ENCODE measurements at regions not wholly inside any gene's neighbourhood (a gene's known extent, or its start where the extent isn't known, plus 50 kb on each side); places are given as distances from the start of the nearest gene placed in this dataset.

DNA sequence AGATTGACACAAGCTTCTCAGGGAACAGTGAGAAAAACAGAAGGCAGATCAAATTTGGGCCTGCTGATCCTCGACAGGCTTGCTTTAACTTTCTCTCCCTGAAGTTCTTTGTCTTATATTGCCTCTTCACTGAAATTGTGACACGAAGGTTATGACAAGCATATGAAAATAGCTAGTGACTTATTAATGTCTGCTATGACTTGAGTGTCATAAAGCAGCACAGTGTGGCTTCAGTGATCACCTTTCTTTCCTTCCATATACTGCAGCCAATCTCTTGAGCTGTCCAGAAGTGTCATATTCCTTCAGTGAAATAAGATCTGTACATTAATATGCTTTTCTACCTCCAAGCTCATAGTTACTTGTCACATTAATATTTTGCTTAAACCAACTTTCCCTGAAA, 870.2 kb downstream of the C4orf33 start:
- Histone ChIP-seq H3K36me3 (ENCODE audit: insufficient read depth, low read length) (no peaks in the 10 kb centered on the region), H3K27ac (ENCODE audit: low read depth in 1 of 2, low read length in 2 of 2) (no peak overlapping the region), H3K4me1 (ENCODE audit: insufficient read depth, low read length) (no peaks in the 10 kb centered on the region), H3K9me3 (ENCODE audit: control insufficient read depth in 1 of 2, insufficient read depth in 1 of 2, low read length in 2 of 2) (peaks cover 0 to 3% of the 10 kb centered on the region in 2 experiments), H3K4me3 (ENCODE audit: low read length) (no peak overlapping the region), H3K27me3 (ENCODE audit: control insufficient read depth in 1 of 2, insufficient read depth in 2 of 2, low read length in 2 of 2) (no peaks in the 10 kb centered on the region)
- Mint-ChIP-seq H3K36me3 (ENCODE audit: low read depth) (no peaks in the 10 kb centered on the region), H3K4me3 (no peak overlapping the region), H3K9me3 (peaks cover 5% of the 10 kb centered on the region), H3K27me3 (no peaks in the 10 kb centered on the region), H3K27ac (no peak overlapping the region), H3K4me1 (ENCODE audit: low read depth) (no peaks in the 10 kb centered on the region)
- no peak for DNase-seq
- ChIA-PET POLR2A (no interaction called here), CTCF (no interaction called here)
- TF ChIP-seq, protein P1, sequence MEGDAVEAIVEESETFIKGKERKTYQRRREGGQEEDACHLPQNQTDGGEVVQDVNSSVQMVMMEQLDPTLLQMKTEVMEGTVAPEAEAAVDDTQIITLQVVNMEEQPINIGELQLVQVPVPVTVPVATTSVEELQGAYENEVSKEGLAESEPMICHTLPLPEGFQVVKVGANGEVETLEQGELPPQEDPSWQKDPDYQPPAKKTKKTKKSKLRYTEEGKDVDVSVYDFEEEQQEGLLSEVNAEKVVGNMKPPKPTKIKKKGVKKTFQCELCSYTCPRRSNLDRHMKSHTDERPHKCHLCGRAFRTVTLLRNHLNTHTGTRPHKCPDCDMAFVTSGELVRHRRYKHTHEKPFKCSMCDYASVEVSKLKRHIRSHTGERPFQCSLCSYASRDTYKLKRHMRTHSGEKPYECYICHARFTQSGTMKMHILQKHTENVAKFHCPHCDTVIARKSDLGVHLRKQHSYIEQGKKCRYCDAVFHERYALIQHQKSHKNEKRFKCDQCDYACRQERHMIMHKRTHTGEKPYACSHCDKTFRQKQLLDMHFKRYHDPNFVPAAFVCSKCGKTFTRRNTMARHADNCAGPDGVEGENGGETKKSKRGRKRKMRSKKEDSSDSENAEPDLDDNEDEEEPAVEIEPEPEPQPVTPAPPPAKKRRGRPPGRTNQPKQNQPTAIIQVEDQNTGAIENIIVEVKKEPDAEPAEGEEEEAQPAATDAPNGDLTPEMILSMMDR (IDR thresholded peaks at IDR 0.05): no peak
- no peak for ATAC-seq (ENCODE audit: poor library complexity)
- intact Hi-C loops (cut with DNase I, micrococcal nuclease): no loop called here

DNA sequence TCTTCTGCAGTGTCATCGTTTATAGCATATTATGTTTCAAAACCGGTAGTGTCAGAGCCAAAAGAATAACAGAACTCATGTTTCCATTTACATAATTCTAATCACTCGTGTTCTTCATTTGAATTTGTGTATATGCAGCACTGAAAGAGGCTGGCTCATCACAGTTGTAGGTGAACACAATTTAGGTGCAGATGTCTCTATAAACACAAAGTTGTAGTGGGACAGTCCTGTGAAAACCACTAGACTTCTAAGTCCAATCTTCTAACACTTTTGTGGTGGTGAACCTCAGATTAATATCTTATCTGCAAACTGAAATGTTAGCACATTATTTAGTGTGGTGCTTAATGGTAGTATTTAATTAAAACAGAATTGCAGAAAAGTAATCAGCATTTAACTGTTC, 872.4 kb downstream of the C4orf33 start:
- ATAC-seq (ENCODE audit: poor library complexity) (no peak), DNase-seq (no peak)
- TF ChIP-seq, protein P1 (IDR thresholded peaks at IDR 0.05): no peak
- peaks cover 0 to 3% of the 10 kb centered on the region in 2 experiments for H3K9me3 ChIP-seq (ENCODE audit: control insufficient read depth in 1 of 2, insufficient read depth in 1 of 2, low read length in 2 of 2)
- H3K4me1 Mint-ChIP-seq (ENCODE audit: low read depth): no peaks in the 10 kb centered on the region
- no peaks in the 10 kb centered on the region for H3K36me3 Mint-ChIP-seq (ENCODE audit: low read depth)
- no peaks in the 10 kb centered on the region for H3K36me3 ChIP-seq (ENCODE audit: insufficient read depth, low read length)
- ChIA-PET CTCF (no interaction called here), POLR2A (no interaction called here)
- intact Hi-C loops (cut with DNase I, micrococcal nuclease): no loop called here
- H3K27ac Mint-ChIP-seq: no peak overlapping the region
- no peaks in the 10 kb centered on the region for H3K4me1 ChIP-seq (ENCODE audit: insufficient read depth, low read length)
- no peak overlapping the region for H3K27ac ChIP-seq (ENCODE audit: low read depth in 1 of 2, low read length in 2 of 2)
- H3K4me3 ChIP-seq (ENCODE audit: low read length): no peak overlapping the region
- no peaks in the 10 kb centered on the region for H3K27me3 ChIP-seq (ENCODE audit: control insufficient read depth in 1 of 2, insufficient read depth in 2 of 2, low read length in 2 of 2)
- H3K9me3 Mint-ChIP-seq: peaks cover 5% of the 10 kb centered on the region
- H3K27me3 Mint-ChIP-seq: no peaks in the 10 kb centered on the region
- no peak overlapping the region for H3K4me3 Mint-ChIP-seq

- no peaks in the 10 kb centered on the region for H3K4me1 ChIP-seq (ENCODE audit: insufficient read depth, low read length)
- Mint-ChIP-seq H3K4me3 (no peak overlapping the region), H3K27me3 (no peaks in the 10 kb centered on the region), H3K9me3 (peaks cover 5% of the 10 kb centered on the region), H3K36me3 (ENCODE audit: low read depth) (no peaks in the 10 kb centered on the region), H3K27ac (no peak overlapping the region), H3K4me1 (ENCODE audit: low read depth) (no peaks in the 10 kb centered on the region)
- no peaks in the 10 kb centered on the region for H3K36me3 ChIP-seq (ENCODE audit: insufficient read depth, low read length)
- H3K27ac ChIP-seq (ENCODE audit: low read depth in 1 of 2, low read length in 2 of 2): no peak overlapping the region
- H3K4me3 ChIP-seq (ENCODE audit: low read length): no peak overlapping the region
- peaks cover 0 to 3% of the 10 kb centered on the region in 2 experiments for H3K9me3 ChIP-seq (ENCODE audit: control insufficient read depth in 1 of 2, insufficient read depth in 1 of 2, low read length in 2 of 2)
- TF ChIP-seq, protein P1 (IDR thresholded peaks at IDR 0.05): no peak
- ChIA-PET POLR2A (no interaction called here), CTCF (no interaction called here)
- intact Hi-C loops (cut with DNase I, micrococcal nuclease): no loop called here
- no peak for DNase-seq
- ATAC-seq (ENCODE audit: poor library complexity): no peak
- H3K27me3 ChIP-seq (ENCODE audit: control insufficient read depth in 1 of 2, insufficient read depth in 2 of 2, low read length in 2 of 2): no peaks in the 10 kb centered on the region
These were observed 872.8 kb downstream of the C4orf33 start for GRCh38 chr4:129968778-129969177.

Measured in CD4-positive, alpha-beta T cell (primary cell).